Islet of Langerhans (tissue), 1 donor: ENCODE measurements at regions not wholly inside any gene's neighbourhood (a gene's known extent, or its start where the extent isn't known, plus 50 kb on each side); places are given as distances from the start of the nearest gene placed in this dataset.
A peak's percentile ranks its signal among the peaks of the same experiment; 100 is the strongest.
"Not testable (repeated sequence)": the region's sequence is repeated elsewhere in the genome, so short reads cannot be mapped to it uniquely, and the experiment has no call there.

Experiments
- FAIRE-seq: peaks from one replicate; lab custom pipeline; 2011; peaks lifted over from hg19 to GRCh38; lab: Jason Lieb, UNC

GRCh38 chr1:178020968-178021640, 51.2 kb upstream of the SEC16B start:
- FAIRE-seq, result no peak

GRCh38 chr1:178021950-178022349, 52.1 kb upstream of the SEC16B start:
- FAIRE-seq, result no peak

- FAIRE-seq, result peak; percentile 27
Measured at GRCh38 chr1:178023181-178023618, 53.3 kb upstream of the SEC16B start.

GRCh38 chr1:178024504-178024903, 54.6 kb upstream of the SEC16B start:
- no peak for FAIRE-seq

- FAIRE-seq, result no peak
Measured at GRCh38 chr1:178025613-178026356, 55.9 kb upstream of the SEC16B start.

GRCh38 chr1:178028841-178029481, 59.1 kb upstream of the SEC16B start:
- FAIRE-seq, result no peak

- FAIRE-seq, result no peak
Measured at GRCh38 chr1:178030467-178030866, 60.6 kb upstream of the SEC16B start.

- peak; percentile 71 for FAIRE-seq
Measured at GRCh38 chr1:178031856-178032320, 62.0 kb upstream of the RASAL2 start.

GRCh38 chr1:178033019-178033418, 60.9 kb upstream of the RASAL2 start:
- no peak for FAIRE-seq

GRCh38 chr1:178034676-178035075, 59.2 kb upstream of the RASAL2 start:
- no peak for FAIRE-seq

GRCh38 chr1:178036090-178036489, 57.8 kb upstream of the RASAL2 start:
- no peak for FAIRE-seq

- FAIRE-seq, result no peak
Measured at GRCh38 chr1:178037510-178038253, 56.2 kb upstream of the RASAL2 start.

GRCh38 chr1:178038372-178038771, 55.5 kb upstream of the RASAL2 start:
- no peak for FAIRE-seq

GRCh38 chr1:178039891-178040290, 54.0 kb upstream of the RASAL2 start:
- no peak for FAIRE-seq

- FAIRE-seq, result not testable (repeated sequence)
Measured at GRCh38 chr1:178043940-178044339, 50.0 kb upstream of the RASAL2 start.
